IMR-90 (cell line): ENCODE measurements at regions not wholly inside any gene's neighbourhood (a gene's known extent, or its start where the extent isn't known, plus 50 kb on each side); places are given as distances from the start of the nearest gene placed in this dataset.

ENCODE experiments used
- ATAC-seq: fragments of 200-7000 bp; cut with Tn5 transposase; 2 replicates; pipeline ENCODE4 v1.9.1; 2020; ENCODE audit warnings: low read depth, mild to moderate bottlenecking, moderate library complexity
- BruUV-seq: library from RNA; stranded (reverse); fragments of 400-500 nt; replicated peaks from 2 replicates; lab custom pipeline; 2021; lab: Mats Ljungman, UMichigan
- CTCF ChIA-PET: fragments of 300-600 bp; formaldehyde crosslinking; extraction: SDS; loops from one replicate; lab custom pipeline; 2021; ENCODE audit warnings: antibody characterized with exemption; lab: Yijun Ruan, JAX
- POLR2A ChIA-PET: fragments of 300-600 bp; sonication (Branson Sonifier 250); formaldehyde crosslinking; loops from one replicate; lab custom pipeline; 2022; ENCODE audit warnings: antibody characterized with exemption; ENCODE audit not compliant: unreplicated experiment; lab: Charles Lee
- DNase-seq: peaks from one replicate; pipeline ENCODE4 v3.0.0; 2013
- H2AFZ ChIP-seq: replicated peaks from 2 replicates; pipeline ENCODE3; 2013; ENCODE audit warnings: low read length, mild to moderate bottlenecking; ENCODE audit not compliant: poor library complexity
- H2AK5ac ChIP-seq: 2 replicates; pipeline ENCODE4 v1.6.1; 2013; ENCODE audit warnings: low read depth, low read length, inconsistent platforms
- H2AK9ac ChIP-seq: replicated peaks from 2 replicates; pipeline ENCODE3; 2013; ENCODE audit warnings: mild to moderate bottlenecking, low read depth, low read length, moderate library complexity; ENCODE audit not compliant: poor library complexity
- H2BK120ac ChIP-seq: 2 replicates; pipeline ENCODE4 v1.6.1; 2013; ENCODE audit warnings: low read depth, low read length, inconsistent platforms
- H2BK15ac ChIP-seq: 3 replicates; pipeline ENCODE4 v1.6.1; 2013; ENCODE audit warnings: low read depth, low read length, inconsistent platforms
- H2BK20ac ChIP-seq: 2 replicates; pipeline ENCODE4 v1.6.1; 2013; ENCODE audit warnings: low read depth, mild to moderate bottlenecking, inconsistent platforms, low read length, moderate library complexity
- H2BK5ac ChIP-seq: 2 replicates; pipeline ENCODE4 v1.6.1; 2013; ENCODE audit warnings: mild to moderate bottlenecking, low read depth, low read length, inconsistent platforms; ENCODE audit not compliant: poor library complexity, severe bottlenecking
- H3K14ac ChIP-seq: replicated peaks from 2 replicates; pipeline ENCODE4 v1.6.1; 2013; ENCODE audit warnings: low read depth, low read length, inconsistent platforms
- H3K18ac ChIP-seq: 2 replicates; pipeline ENCODE4 v1.6.1; 2013; ENCODE audit warnings: low read depth, low read length, control low read depth
- H3K23ac ChIP-seq: 2 replicates; pipeline ENCODE4 v1.6.1; 2013; ENCODE audit warnings: low read depth, low read length, inconsistent platforms
- H3K27ac ChIP-seq: 2 replicates; pipeline ENCODE4 v1.5.1; 2013; ENCODE audit warnings: mild to moderate bottlenecking, control low read depth, low read length; ENCODE audit not compliant: insufficient read depth
- H3K27me3 ChIP-seq: 2 replicates; pipeline ENCODE4 v1.6.1; 2013; ENCODE audit warnings: low read length; ENCODE audit not compliant: control insufficient read depth, insufficient read depth
- H3K36me3 ChIP-seq: 2 replicates; pipeline ENCODE4 v1.6.1; 2013; ENCODE audit warnings: low read length, mixed read lengths; ENCODE audit not compliant: control insufficient read depth, insufficient read depth
- H3K4ac ChIP-seq: 2 replicates; pipeline ENCODE4 v1.6.1; 2013; ENCODE audit warnings: low read depth, low read length, inconsistent platforms
- H3K4me1 ChIP-seq: 2 replicates; pipeline ENCODE4 v1.6.1; 2013; ENCODE audit warnings: low read length, mixed read lengths; ENCODE audit not compliant: control insufficient read depth, insufficient read depth
- H3K4me2 ChIP-seq: 2 replicates; pipeline ENCODE4 v1.6.1; 2013; ENCODE audit warnings: low read depth, mild to moderate bottlenecking, control low read depth, low read length, moderate library complexity
- H3K4me3 ChIP-seq: 2 replicates; pipeline ENCODE4 v1.5.1; 2013; ENCODE audit warnings: low read depth, mild to moderate bottlenecking, control low read depth, low read length, moderate library complexity; ENCODE audit not compliant: insufficient read depth
- H3K56ac ChIP-seq: 2 replicates; pipeline ENCODE4 v1.6.1; 2013; ENCODE audit warnings: low read length, inconsistent platforms; ENCODE audit not compliant: insufficient read depth; ENCODE audit errors: extremely low read depth
- H3K79me1 ChIP-seq, 2 experiments: 2 replicates each; pipeline ENCODE4 v1.6.1; 2013; ENCODE audit warnings: low read length in 2 of 2, inconsistent platforms in 1 of 2, low read depth in 1 of 2
- H3K9ac ChIP-seq: 2 replicates; pipeline ENCODE4 v1.6.1; 2013; ENCODE audit warnings: low read depth, low read length, control low read depth
- H3K9me1 ChIP-seq: 2 replicates; pipeline ENCODE4 v1.6.1; 2013; ENCODE audit warnings: low read length, inconsistent platforms; ENCODE audit not compliant: insufficient read depth
- H3K9me3 ChIP-seq: 2 replicates; pipeline ENCODE4 v1.6.1; 2013; ENCODE audit warnings: low read length; ENCODE audit not compliant: control insufficient read depth, insufficient read depth
- H4K20me1 ChIP-seq: 2 replicates; pipeline ENCODE4 v1.6.1; 2013; ENCODE audit warnings: low read length, inconsistent platforms; ENCODE audit not compliant: insufficient read depth
- H4K5ac ChIP-seq: 2 replicates; pipeline ENCODE4 v1.6.1; 2013; ENCODE audit warnings: mild to moderate bottlenecking, low read depth, low read length, control low read depth
- H4K8ac ChIP-seq, 2 experiments: 2 replicates each; pipeline ENCODE4 v1.6.1; 2013; ENCODE audit warnings: low read depth in 2 of 2, low read length in 2 of 2, control low read depth in 1 of 2, inconsistent platforms in 1 of 2
- H4K91ac ChIP-seq: 2 replicates; pipeline ENCODE4 v1.6.1; 2013; ENCODE audit warnings: low read depth, low read length, inconsistent platforms; ENCODE audit not compliant: insufficient read depth
- CEBPB ChIP-seq: IDR thresholded peaks from 2 replicates; pipeline ENCODE4 v1.6.1; 2012; ENCODE audit warnings: low read depth, low read length, improper control_type of control experiment
- MAFK ChIP-seq: IDR thresholded peaks from 2 replicates; pipeline ENCODE4 v1.6.1; 2012; ENCODE audit warnings: low read depth, low read length, improper control_type of control experiment
- MAZ ChIP-seq: IDR thresholded peaks from 2 replicates; pipeline ENCODE4 v1.6.1; 2012; ENCODE audit warnings: low read depth, mild to moderate bottlenecking, low read length, improper control_type of control experiment, moderate library complexity, borderline replicate concordance
- SMC3 ChIP-seq: fragments of 150-350 bp; IDR thresholded peaks from 2 replicates; pipeline ENCODE4 v1.6.1; 2016; ENCODE audit warnings: low read depth, mild to moderate bottlenecking, antibody characterized with exemption, low read length, moderate library complexity
- WGBS, 2 experiments: methylation state at CpG; one replicate each; pipeline versions ENCODE4 v1.1.5 to v1.1.7; 2013; ENCODE audit warnings: missing lambda C conversion rate in 2 of 2; ENCODE audit not compliant: insufficient read length in 1 of 2; ENCODE audit errors: extremely low coverage in 2 of 2; 5-methylcytosine and 5-hydroxymethylcytosine counted together
- dilution Hi-C: fragments of 300-500 bp; cut with HindIII; formaldehyde crosslinking; loops from one replicate; pipeline ENCODE4 v1.14.3; 2018; ENCODE audit warnings: low sequenced_read_pairs; ENCODE audit not compliant: unreplicated experiment
- in situ Hi-C: fragments of 300-500 bp; cut with MboI; formaldehyde crosslinking; loops from 3 replicates; pipeline ENCODE4 v1.14.3; 2019; ENCODE audit warnings: low sequenced_read_pairs, inconsistent platforms, mixed read lengths
- intact Hi-C: fragments of 100-400 bp; cut with micrococcal nuclease; formaldehyde crosslinking; loops from 2 replicates; pipeline ENCODE4 v1.10.0; 2022
- TF ChIP-seq, protein P1 (sequence below): conservative IDR thresholded peaks from 2 replicates; pipeline ENCODE4 v1.5.1; 2012; ENCODE audit warnings: mild to moderate bottlenecking, low read depth, low read length, improper control_type of control experiment
- TF ChIP-seq, protein P2 (sequence below): fragments of 150-350 bp; IDR thresholded peaks from 2 replicates; pipeline ENCODE4 v1.6.1; 2017; ENCODE audit warnings: mild to moderate bottlenecking, antibody characterized with exemption, low read length, low read depth

- TF ChIP-seq, protein P1, sequence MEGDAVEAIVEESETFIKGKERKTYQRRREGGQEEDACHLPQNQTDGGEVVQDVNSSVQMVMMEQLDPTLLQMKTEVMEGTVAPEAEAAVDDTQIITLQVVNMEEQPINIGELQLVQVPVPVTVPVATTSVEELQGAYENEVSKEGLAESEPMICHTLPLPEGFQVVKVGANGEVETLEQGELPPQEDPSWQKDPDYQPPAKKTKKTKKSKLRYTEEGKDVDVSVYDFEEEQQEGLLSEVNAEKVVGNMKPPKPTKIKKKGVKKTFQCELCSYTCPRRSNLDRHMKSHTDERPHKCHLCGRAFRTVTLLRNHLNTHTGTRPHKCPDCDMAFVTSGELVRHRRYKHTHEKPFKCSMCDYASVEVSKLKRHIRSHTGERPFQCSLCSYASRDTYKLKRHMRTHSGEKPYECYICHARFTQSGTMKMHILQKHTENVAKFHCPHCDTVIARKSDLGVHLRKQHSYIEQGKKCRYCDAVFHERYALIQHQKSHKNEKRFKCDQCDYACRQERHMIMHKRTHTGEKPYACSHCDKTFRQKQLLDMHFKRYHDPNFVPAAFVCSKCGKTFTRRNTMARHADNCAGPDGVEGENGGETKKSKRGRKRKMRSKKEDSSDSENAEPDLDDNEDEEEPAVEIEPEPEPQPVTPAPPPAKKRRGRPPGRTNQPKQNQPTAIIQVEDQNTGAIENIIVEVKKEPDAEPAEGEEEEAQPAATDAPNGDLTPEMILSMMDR, result peak; percentile 95
Observed at GRCh38 chr6:188821-189655, 103.2 kb upstream of the DUSP22 start (continued).

DNA sequence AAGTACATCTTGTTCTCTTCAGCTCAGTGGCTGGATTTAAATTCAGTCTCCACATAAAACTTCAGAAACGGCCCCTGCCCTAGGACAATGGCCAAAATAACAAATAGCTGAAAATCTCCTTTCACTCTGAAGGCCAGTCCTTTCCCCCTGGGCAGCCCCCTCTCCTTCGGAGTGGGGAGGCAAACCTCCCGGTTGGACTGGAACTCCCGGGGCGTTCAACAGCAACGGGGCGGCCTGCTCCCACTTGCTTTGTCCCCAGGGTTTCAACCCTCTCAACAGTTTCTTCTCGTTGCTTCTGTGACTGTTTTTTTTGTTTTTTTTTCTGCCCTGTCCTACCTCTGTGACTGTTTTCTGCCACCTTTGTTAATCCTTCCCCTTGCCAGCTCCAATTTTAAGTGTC lies 102.6 kb upstream of the DUSP22 start:
- no peak for ATAC-seq
- 89% methylated on average over 6 of the region's 8 CpGs; no CpG with 5 or more reads in 1 of the 2 experiments for WGBS, 2 experiments

More for the DNA sequence above, 102.6 kb upstream of the DUSP22 start:
- H2BK5ac ChIP-seq, result no peak overlapping the region
- H3K9ac ChIP-seq, result no peak overlapping the region
- H2AFZ ChIP-seq, result no peak overlapping the region
- no peak overlapping the region for H4K91ac ChIP-seq
- ChIA-PET POLR2A (no interaction called here), CTCF (interaction anchor here (1.0 to 1.6 kb wide), 2 partner anchors 219 to 373 kb away, joined by 3 to 4 read pairs; no protein-coding TSS in a partner anchor)
- intact Hi-C loops (loop anchor here (2.0 to 5.0 kb wide), 7 partner anchors 103 to 1248 kb away; partner anchors contain the start of gene DUSP22), dilution Hi-C loops (no loop called here), in situ Hi-C loops (no loop called here)
- H2BK20ac ChIP-seq, result no peak overlapping the region
- H3K18ac ChIP-seq, result no peak overlapping the region
- H3K36me3 ChIP-seq, result no peaks in the 10 kb centered on the region
- no peak overlapping the region for H2AK9ac ChIP-seq
- H3K9me3 ChIP-seq, result no peaks in the 10 kb centered on the region
- H2AK5ac ChIP-seq, result no peak overlapping the region
- DNase-seq, result no peak
- H4K5ac ChIP-seq, result no peak overlapping the region
- H3K27me3 ChIP-seq, result peaks cover 4% of the 10 kb centered on the region; the same call in 1 of the 2 replicates
- no peak overlapping the region for H3K23ac ChIP-seq
- H4K8ac ChIP-seq, result no peak overlapping the region
- H3K79me1 ChIP-seq, result no peaks in the 10 kb centered on the region
- H3K4me3 ChIP-seq, result no peak overlapping the region
- no peak overlapping the region for H3K27ac ChIP-seq
- H2BK120ac ChIP-seq, result no peak overlapping the region
- H3K14ac ChIP-seq, result no peak overlapping the region
- H2BK15ac ChIP-seq, result no peak overlapping the region
- no TSS peak for BruUV-seq
- no peak overlapping the region for H3K4me2 ChIP-seq
- no peak overlapping the region for H3K4ac ChIP-seq
- H3K56ac ChIP-seq, result no peak overlapping the region
- TF ChIP-seq CEBPB, result no peak
- TF ChIP-seq MAFK, result no peak
- TF ChIP-seq SMC3, result no peak
- TF ChIP-seq, protein P2, sequence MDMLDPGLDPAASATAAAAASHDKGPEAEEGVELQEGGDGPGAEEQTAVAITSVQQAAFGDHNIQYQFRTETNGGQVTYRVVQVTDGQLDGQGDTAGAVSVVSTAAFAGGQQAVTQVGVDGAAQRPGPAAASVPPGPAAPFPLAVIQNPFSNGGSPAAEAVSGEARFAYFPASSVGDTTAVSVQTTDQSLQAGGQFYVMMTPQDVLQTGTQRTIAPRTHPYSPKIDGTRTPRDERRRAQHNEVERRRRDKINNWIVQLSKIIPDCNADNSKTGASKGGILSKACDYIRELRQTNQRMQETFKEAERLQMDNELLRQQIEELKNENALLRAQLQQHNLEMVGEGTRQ, result no peak
- no peak for TF ChIP-seq MAZ
- no peaks in the 10 kb centered on the region for H4K20me1 ChIP-seq
- H3K4me1 ChIP-seq, result peaks cover 3% of the 10 kb centered on the region; the same call in 1 of the 2 replicates
- H3K9me1 ChIP-seq, result no peaks in the 10 kb centered on the region
